ENCODE measurements at regions not wholly inside any gene's neighbourhood (a gene's known extent, or its start where the extent isn't known, plus 50 kb on each side); places are given as distances from the start of the nearest gene placed in this dataset.

DNA sequence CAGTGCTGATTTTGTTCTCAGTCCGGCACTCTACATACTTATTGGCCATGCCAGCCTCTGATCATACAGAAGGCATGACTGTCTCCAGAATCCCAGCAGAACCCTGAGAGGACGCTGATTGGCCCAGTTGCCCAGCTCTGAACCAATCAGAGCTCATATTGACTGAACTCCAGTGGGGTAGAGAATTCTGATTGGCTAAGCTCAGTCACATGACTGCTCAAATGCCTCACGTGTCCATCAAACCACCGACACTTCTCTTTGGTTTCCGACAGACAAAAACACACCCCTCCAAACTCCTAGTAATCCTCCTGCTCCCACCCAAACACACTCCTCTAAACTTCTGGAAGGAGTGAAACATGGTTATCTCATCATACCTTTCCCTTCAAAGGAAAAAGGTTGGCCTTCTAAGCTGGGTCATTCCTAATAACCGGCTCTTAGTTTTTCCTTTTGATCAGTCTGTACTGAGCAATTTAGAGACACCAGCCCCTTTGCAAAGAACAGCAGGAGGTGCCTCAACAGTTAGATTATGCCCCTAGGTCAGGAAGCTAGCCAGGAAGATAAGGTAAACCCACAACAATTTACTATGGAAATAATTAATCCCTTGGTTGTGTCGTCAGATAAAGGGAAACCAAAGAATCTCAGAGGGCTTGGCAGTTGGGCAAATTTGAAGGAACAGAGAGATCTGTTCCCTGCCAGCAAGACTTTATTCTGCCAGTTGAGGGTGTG is 187.8 kb downstream of the TLE3 start:
- Histone ChIP-seq H3K4me1 (ENCODE audit: control insufficient read depth in 1 of 2, low read depth in 2 of 2) (no peaks in the 10 kb centered on the region), H3K36me3 (no peaks in the 10 kb centered on the region), H3K9me3 (no peaks in the 10 kb centered on the region), H3K27me3 (replicated peaks; ENCODE audit: insufficient read depth) (no peaks in the 10 kb centered on the region), H3K27ac (no peak overlapping the region), H3K4me3 (no peak overlapping the region)
- ATAC-seq (ENCODE audit: insufficient number of reproducible peaks, low FRiP score, low read depth), result no peak
- no peak for DNase-seq (ENCODE audit: low spot score)
- TF ChIP-seq, protein P1, sequence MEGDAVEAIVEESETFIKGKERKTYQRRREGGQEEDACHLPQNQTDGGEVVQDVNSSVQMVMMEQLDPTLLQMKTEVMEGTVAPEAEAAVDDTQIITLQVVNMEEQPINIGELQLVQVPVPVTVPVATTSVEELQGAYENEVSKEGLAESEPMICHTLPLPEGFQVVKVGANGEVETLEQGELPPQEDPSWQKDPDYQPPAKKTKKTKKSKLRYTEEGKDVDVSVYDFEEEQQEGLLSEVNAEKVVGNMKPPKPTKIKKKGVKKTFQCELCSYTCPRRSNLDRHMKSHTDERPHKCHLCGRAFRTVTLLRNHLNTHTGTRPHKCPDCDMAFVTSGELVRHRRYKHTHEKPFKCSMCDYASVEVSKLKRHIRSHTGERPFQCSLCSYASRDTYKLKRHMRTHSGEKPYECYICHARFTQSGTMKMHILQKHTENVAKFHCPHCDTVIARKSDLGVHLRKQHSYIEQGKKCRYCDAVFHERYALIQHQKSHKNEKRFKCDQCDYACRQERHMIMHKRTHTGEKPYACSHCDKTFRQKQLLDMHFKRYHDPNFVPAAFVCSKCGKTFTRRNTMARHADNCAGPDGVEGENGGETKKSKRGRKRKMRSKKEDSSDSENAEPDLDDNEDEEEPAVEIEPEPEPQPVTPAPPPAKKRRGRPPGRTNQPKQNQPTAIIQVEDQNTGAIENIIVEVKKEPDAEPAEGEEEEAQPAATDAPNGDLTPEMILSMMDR (IDR thresholded peaks at IDR 0.05), result no peak

DNA sequence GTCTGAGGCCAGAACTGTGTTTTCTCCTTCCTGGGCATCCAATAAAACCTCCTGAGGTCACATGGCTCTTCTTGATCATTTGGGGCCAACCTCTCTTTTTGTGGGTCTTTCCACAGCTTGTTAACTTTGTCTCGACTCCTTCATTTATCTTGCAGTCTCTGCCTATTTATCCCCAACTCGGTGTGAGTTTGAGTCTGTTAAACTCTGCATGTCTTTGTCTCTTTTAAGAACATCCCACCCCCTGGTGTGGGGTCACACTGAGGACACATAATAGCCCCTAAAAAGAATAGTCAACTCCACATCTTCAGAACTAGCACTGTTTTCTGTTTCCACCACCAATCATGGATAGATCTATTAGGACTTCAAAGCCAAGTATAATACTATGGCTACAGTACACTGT is 187.2 kb downstream of the TLE3 start:
- no peaks in the 10 kb centered on the region for H3K4me1 ChIP-seq (ENCODE audit: control insufficient read depth in 1 of 2, low read depth in 2 of 2)
- no peak for DNase-seq (ENCODE audit: low spot score)
- no peak for ATAC-seq (ENCODE audit: insufficient number of reproducible peaks, low FRiP score, low read depth)
- no peaks in the 10 kb centered on the region for H3K27me3 ChIP-seq (replicated peaks; ENCODE audit: insufficient read depth)
- H3K4me3 ChIP-seq, result no peak overlapping the region
- H3K9me3 ChIP-seq, result no peaks in the 10 kb centered on the region
- H3K27ac ChIP-seq, result no peak overlapping the region
- no peaks in the 10 kb centered on the region for H3K36me3 ChIP-seq
- TF ChIP-seq, protein P1 (IDR thresholded peaks at IDR 0.05), result no peak

DNA sequence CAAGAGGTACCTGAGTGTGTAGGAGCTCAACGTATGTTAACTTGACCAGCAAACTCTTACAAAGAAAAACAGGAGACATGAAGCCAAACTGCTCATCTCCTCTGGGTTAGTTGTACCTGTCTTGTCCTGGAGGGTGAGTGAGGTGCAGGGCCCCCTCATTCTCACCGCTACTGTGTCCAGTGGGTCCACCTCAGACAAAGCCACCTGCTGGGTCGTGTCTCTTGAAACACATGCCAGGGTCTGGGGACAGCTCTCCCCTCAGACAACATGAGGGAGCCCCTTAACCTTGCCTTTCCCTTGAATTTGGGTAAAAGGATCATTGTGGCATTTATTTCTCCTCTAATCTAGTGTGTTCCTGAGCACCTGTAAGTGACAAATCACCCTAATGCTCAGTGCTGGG is 185.6 kb downstream of the TLE3 start:
- Histone ChIP-seq H3K9me3 (no peaks in the 10 kb centered on the region), H3K4me3 (no peak overlapping the region), H3K36me3 (no peaks in the 10 kb centered on the region), H3K4me1 (ENCODE audit: control insufficient read depth in 1 of 2, low read depth in 2 of 2) (no peaks in the 10 kb centered on the region), H3K27me3 (replicated peaks; ENCODE audit: insufficient read depth) (no peaks in the 10 kb centered on the region), H3K27ac (no peak overlapping the region)
- ATAC-seq (ENCODE audit: insufficient number of reproducible peaks, low FRiP score, low read depth) (no peak), DNase-seq (ENCODE audit: low spot score) (no peak)
- TF ChIP-seq, protein P1 (IDR thresholded peaks at IDR 0.05), result no peak

DNA sequence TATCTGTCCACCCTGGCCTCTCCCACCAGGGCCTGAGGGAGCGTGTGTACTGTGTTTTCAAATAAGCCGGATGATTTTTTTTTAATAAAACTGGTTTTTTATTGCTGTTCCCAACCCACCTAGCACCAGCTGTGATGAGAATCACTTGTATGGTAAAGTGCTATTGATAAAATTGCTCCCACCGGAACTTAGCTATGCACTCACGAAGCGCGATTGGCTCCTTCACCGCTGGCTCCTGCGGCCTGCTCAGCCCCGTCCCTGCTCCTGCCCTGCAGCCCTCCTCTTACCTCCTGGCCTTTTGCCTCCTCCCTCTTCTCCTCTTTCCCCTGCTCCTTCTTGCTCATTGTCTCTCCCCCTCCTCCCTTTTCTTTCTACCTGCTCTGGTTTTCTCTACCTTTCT is 183.7 kb downstream of the TLE3 start:
- no peak overlapping the region for H3K27ac ChIP-seq
- no peak for ATAC-seq (ENCODE audit: insufficient number of reproducible peaks, low FRiP score, low read depth)
- TF ChIP-seq, protein P1 (IDR thresholded peaks at IDR 0.05), result no peak
- no peaks in the 10 kb centered on the region for H3K9me3 ChIP-seq
- no peaks in the 10 kb centered on the region for H3K4me1 ChIP-seq (ENCODE audit: control insufficient read depth in 1 of 2, low read depth in 2 of 2)
- no peaks in the 10 kb centered on the region for H3K36me3 ChIP-seq
- H3K4me3 ChIP-seq, result no peak overlapping the region
- DNase-seq (ENCODE audit: low spot score), result no peak
- H3K27me3 ChIP-seq (replicated peaks; ENCODE audit: insufficient read depth), result no peaks in the 10 kb centered on the region

DNA sequence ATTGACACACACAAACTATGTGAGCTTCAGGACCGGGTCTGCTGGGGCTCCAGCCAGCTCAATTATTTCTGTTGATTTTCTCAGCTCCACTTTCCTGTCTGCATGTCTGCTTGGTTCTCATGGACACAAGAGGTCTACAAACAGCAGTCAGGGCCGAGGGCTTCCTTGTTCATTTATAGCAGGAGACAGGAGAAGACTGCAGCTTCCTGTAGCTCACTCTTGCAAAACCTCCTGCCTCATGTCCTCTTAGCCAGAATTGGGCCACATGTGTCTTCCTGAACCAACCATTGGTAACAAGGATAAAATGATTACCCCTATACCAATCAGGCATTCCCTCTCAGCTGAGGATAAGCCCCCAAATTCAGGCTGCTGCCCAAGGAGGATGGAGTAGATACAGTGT is 182.8 kb downstream of the TLE3 start:
- H3K4me1 ChIP-seq (ENCODE audit: control insufficient read depth in 1 of 2, low read depth in 2 of 2), result no peaks in the 10 kb centered on the region
- no peak overlapping the region for H3K4me3 ChIP-seq
- TF ChIP-seq, protein P1 (IDR thresholded peaks at IDR 0.05), result no peak
- H3K9me3 ChIP-seq, result no peaks in the 10 kb centered on the region
- H3K27me3 ChIP-seq (replicated peaks; ENCODE audit: insufficient read depth), result no peaks in the 10 kb centered on the region
- no peak overlapping the region for H3K27ac ChIP-seq
- no peak for DNase-seq (ENCODE audit: low spot score)
- no peaks in the 10 kb centered on the region for H3K36me3 ChIP-seq
- ATAC-seq (ENCODE audit: insufficient number of reproducible peaks, low FRiP score, low read depth), result no peak
